Activated B cell treated with CpG ODN at 0.5 μM for 24 hours (primary cell): ENCODE measurements at regions not wholly inside any gene's neighbourhood (a gene's known extent, or its start where the extent isn't known, plus 50 kb on each side); places are given as distances from the start of the nearest gene placed in this dataset.

Experiments
- ATAC-seq: fragments of 200-7000 bp; cut with Tn5 transposase; one replicate; pipeline ENCODE4 v1.10.0; 2021; ENCODE audit warnings: low read depth, mild to moderate bottlenecking, moderate library complexity
- CTCF ChIA-PET: fragments of 350-600 bp; sonication (Branson Sonifier 250); formaldehyde crosslinking; loops from one replicate; lab custom pipeline; 2021; ENCODE audit warnings: antibody characterized with exemption; lab: Charles Lee
- POLR2A ChIA-PET: fragments of 350-600 bp; sonication (Branson Sonifier 250); formaldehyde crosslinking; loops from one replicate; lab custom pipeline; 2021; ENCODE audit warnings: antibody characterized with exemption; lab: Charles Lee
- DNase-seq: peaks from one replicate; pipeline ENCODE4 v3.0.0; 2022
- H3K27ac Mint-ChIP-seq: one replicate; pipeline ENCODE4 v1.8.0; 2020; ENCODE audit warnings: mixed read lengths
- H3K27me3 Mint-ChIP-seq: one replicate; pipeline ENCODE4 v1.8.0; 2021; ENCODE audit warnings: mixed read lengths
- H3K36me3 Mint-ChIP-seq: one replicate; pipeline ENCODE4 v1.8.0; 2021; ENCODE audit warnings: low read depth, mixed read lengths
- H3K4me1 Mint-ChIP-seq: one replicate; pipeline ENCODE4 v1.8.0; 2021; ENCODE audit warnings: mixed read lengths
- H3K4me3 Mint-ChIP-seq: one replicate; pipeline ENCODE4 v1.8.0; 2020; ENCODE audit warnings: mild to moderate bottlenecking, mixed read lengths
- H3K9me3 Mint-ChIP-seq: one replicate; pipeline ENCODE4 v1.8.0; 2020; ENCODE audit warnings: mixed read lengths
- CTCF ChIP-seq: fragments of 200-600 bp; IDR thresholded peaks from one replicate; pipeline ENCODE4 v1.8.0; 2022; ENCODE audit warnings: antibody characterized with exemption, mild to moderate bottlenecking
- intact Hi-C: fragments of 100-400 bp; cut with micrococcal nuclease; formaldehyde crosslinking; loops from one replicate; pipeline ENCODE4 v1.15.1; 2024

DNA sequence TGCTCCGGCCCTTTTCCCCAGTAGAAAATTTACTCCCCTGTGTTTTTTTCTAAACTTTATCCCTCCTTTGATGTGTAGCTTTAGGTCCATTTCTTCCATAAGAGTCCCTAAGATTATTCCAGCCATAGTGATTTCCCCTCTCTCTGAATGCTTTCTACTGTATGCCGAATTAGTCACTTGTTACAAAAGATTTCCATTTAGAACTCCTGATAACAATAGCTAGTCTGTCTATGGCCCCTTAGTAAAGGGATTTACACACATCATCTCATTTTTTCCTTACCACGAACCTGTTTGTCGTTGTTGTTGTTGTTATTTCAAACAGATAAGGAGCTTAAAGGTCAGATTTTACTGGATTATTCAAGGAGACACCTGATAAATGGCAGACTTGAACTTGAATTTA, 256.1 kb downstream of the PAX3 start:
- ChIA-PET CTCF (interaction anchor here (1.0 kb wide), 1 partner anchor 15 kb away, joined by 5 read pairs; no protein-coding TSS in a partner anchor), POLR2A (no interaction called here)
- Mint-ChIP-seq H3K27me3 (no peaks in the 10 kb centered on the region), H3K4me1 (no peaks in the 10 kb centered on the region), H3K27ac (no peak overlapping the region), H3K4me3 (no peak overlapping the region), H3K9me3 (no peaks in the 10 kb centered on the region), H3K36me3 (no peaks in the 10 kb centered on the region)
- no peak for TF ChIP-seq CTCF
- ATAC-seq (no peak), DNase-seq (no peak)
- intact Hi-C loops, result no loop called here

DNA sequence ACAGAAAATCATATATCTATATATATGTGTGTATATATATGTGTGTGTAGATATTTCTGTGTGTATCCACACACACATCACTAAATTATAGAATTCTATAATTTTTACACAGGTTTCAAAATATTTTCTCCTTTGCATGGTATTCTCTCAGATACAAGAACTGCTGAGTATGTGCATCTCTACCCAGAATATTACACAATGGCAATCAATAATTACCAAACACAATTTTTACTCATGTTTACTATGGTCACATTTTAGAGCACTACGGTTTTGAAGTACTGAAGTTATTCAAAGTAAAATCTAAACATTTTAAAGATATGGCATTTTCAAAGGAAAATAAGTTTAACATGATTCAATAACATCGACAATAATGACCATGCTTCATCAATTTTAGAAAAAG, 258.5 kb downstream of the PAX3 start:
- Mint-ChIP-seq H3K4me1 (no peaks in the 10 kb centered on the region), H3K36me3 (no peaks in the 10 kb centered on the region), H3K27me3 (no peaks in the 10 kb centered on the region), H3K9me3 (no peaks in the 10 kb centered on the region), H3K27ac (no peak overlapping the region), H3K4me3 (no peak overlapping the region)
- ChIA-PET POLR2A (no interaction called here), CTCF (no interaction called here)
- DNase-seq, result no peak
- no peak for TF ChIP-seq CTCF
- intact Hi-C loops, result no loop called here
- no peak for ATAC-seq

GRCh38 chr2:222039821-222040220, 259.0 kb downstream of the PAX3 start:
- CTCF ChIA-PET, result no interaction called here
- intact Hi-C loops, result no loop called here

DNA sequence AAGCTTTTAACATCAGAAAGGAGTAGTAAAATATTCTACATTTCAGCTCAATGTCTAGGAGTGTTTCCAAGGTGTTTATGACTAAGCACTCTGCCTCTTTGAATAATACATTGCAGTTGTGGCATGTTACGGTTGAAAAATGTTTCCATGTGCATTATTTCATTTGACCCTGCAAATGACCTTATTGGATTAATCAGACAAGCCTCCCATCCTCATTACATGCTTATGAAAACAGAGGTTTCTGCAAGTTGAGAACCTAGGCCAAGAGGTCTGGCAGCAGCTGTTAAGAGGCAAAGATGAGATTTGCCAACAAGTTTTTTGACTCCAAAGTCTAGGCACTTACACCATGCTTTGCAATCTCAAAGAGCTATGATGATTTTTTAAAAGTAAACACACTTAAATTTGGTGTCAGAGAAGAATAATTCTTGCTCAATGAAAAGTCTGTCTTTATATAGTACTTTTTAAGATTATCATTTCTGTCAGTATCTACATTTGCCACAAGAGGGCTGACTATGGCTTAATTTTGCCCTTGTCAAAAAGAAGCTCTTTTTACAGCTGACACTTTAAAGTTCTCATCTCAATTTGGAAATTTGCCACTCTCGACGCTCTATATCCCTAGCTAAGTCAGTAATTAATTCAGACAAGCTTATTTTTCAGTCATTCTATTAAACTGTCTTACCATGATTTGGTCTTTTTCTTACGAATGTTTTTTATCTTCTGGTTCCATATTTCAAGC, 260.6 kb downstream of the PAX3 start:
- CTCF ChIA-PET, result interaction anchor here (1.3 kb wide), 1 partner anchor 13 kb away, joined by 4 read pairs; no protein-coding TSS in a partner anchor
- Mint-ChIP-seq H3K4me3 (no peak overlapping the region), H3K9me3 (no peaks in the 10 kb centered on the region), H3K4me1 (no peaks in the 10 kb centered on the region), H3K27ac (no peak overlapping the region), H3K27me3 (no peaks in the 10 kb centered on the region), H3K36me3 (no peaks in the 10 kb centered on the region)
- POLR2A ChIA-PET, result no interaction called here
- DNase-seq (no peak), ATAC-seq (no peak)
- no peak for TF ChIP-seq CTCF
- intact Hi-C loops, result no loop called here

More at GRCh38 chr2:222039821-222040220, 259.0 kb downstream of the PAX3 start:
- Mint-ChIP-seq H3K4me3 (no peak overlapping the region), H3K36me3 (no peaks in the 10 kb centered on the region), H3K27me3 (no peaks in the 10 kb centered on the region), H3K4me1 (no peaks in the 10 kb centered on the region), H3K9me3 (no peaks in the 10 kb centered on the region), H3K27ac (no peak overlapping the region)
- DNase-seq, result no peak
- no peak for TF ChIP-seq CTCF
- ATAC-seq, result no peak
- POLR2A ChIA-PET, result no interaction called here

GRCh38 chr2:222037211-222037610, 261.6 kb downstream of the PAX3 start:
- no peak for TF ChIP-seq CTCF
- H3K36me3 Mint-ChIP-seq, result no peaks in the 10 kb centered on the region
- ATAC-seq (no peak), DNase-seq (no peak)
- no peaks in the 10 kb centered on the region for H3K27me3 Mint-ChIP-seq
- no peaks in the 10 kb centered on the region for H3K4me1 Mint-ChIP-seq
- CTCF ChIA-PET, result no interaction called here
- POLR2A ChIA-PET, result no interaction called here
- H3K4me3 Mint-ChIP-seq, result no peak overlapping the region
- no peaks in the 10 kb centered on the region for H3K9me3 Mint-ChIP-seq
- intact Hi-C loops, result no loop called here
- H3K27ac Mint-ChIP-seq, result no peak overlapping the region
